K562 (cell line): ENCODE measurements at regions not wholly inside any gene's neighbourhood (a gene's known extent, or its start where the extent isn't known, plus 50 kb on each side); places are given as distances from the start of the nearest gene placed in this dataset.

Experiments
- ATAC-seq: fragments of 200-7000 bp; cut with Tn5 transposase; 3 replicates; pipeline ENCODE4 v1.9.1; 2020; ENCODE audit warnings: moderate library complexity
- BruUV-seq: library from RNA; stranded (reverse); fragments of 400-500 nt; replicated peaks from 2 replicates; lab custom pipeline; 2021; lab: Mats Ljungman, UMichigan
- CTCF ChIA-PET: fragments of 300-600 bp; formaldehyde crosslinking; extraction: SDS; loops from one replicate; lab custom pipeline; 2021; ENCODE audit warnings: low intra/inter-chr PET ratio; lab: Yijun Ruan, JAX
- POLR2A ChIA-PET: fragments of 300-600, 350-650 bp; sonication (Branson Sonifier 250); formaldehyde crosslinking; extraction: SDS; loops from one replicate; lab custom pipeline; 2021; ENCODE audit warnings: antibody characterized with exemption, inconsistent platforms; lab: Yijun Ruan, JAX
- DNase-seq, 4 experiments: peaks; one replicate each; pipeline versions ENCODE4 v3.0.0 to v3.0.0-alpha.2; 2011 to 2018; ENCODE audit warnings: low spot score in 3 of 4, mixed read lengths in 3 of 4; ENCODE audit errors: extremely low read depth in 1 of 4
- FAIRE-seq: peaks from 2 replicates; lab custom pipeline; 2011; peaks lifted over from hg19 to GRCh38; lab: Jason Lieb, UNC
- H2AFZ ChIP-seq: 2 replicates; pipeline ENCODE4 v1.6.0; 2011; ENCODE audit warnings: low read depth, low read length, control low read depth, inconsistent platforms
- H3K27ac ChIP-seq: fragments of 200-600 bp; 3 replicates; pipeline ENCODE4 v1.8.0; 2011; ENCODE audit warnings: low read depth, mild to moderate bottlenecking, control low read depth, inconsistent platforms, low read length, moderate library complexity, mixed read lengths; ENCODE audit errors: extremely low read depth
- H3K27me3 ChIP-seq, 2 experiments: fragments of 300-600 bp in 1 of 2; 2 replicates in 1 of 2; 3 replicates in 1 of 2; pipeline versions ENCODE4 v1.6.0 to v1.8.0; 2011; ENCODE audit warnings: inconsistent platforms in 2 of 2, low read length in 2 of 2, mild to moderate bottlenecking in 1 of 2, mixed read lengths in 1 of 2, moderate library complexity in 1 of 2; ENCODE audit not compliant: control insufficient read depth in 2 of 2, insufficient read depth in 2 of 2
- H3K36me3 ChIP-seq: fragments of 300-600 bp; 3 replicates; pipeline ENCODE4 v1.8.0; 2011; ENCODE audit warnings: mild to moderate bottlenecking, low read length, inconsistent platforms; ENCODE audit not compliant: control insufficient read depth, insufficient read depth
- H3K4me1 ChIP-seq, 2 experiments: fragments of 200-600 bp in 1 of 2; replicated peaks in 1 of 2; 2 replicates in 1 of 2; 3 replicates in 1 of 2; pipeline versions ENCODE4 v1.5.1 to v1.8.0; 2011; ENCODE audit warnings: inconsistent platforms in 2 of 2, low read length in 2 of 2, mild to moderate bottlenecking in 1 of 2, mixed read lengths in 1 of 2, moderate library complexity in 1 of 2; ENCODE audit not compliant: control insufficient read depth in 2 of 2, insufficient read depth in 2 of 2
- H3K4me2 ChIP-seq: 2 replicates; pipeline ENCODE4 v1.6.1; 2011; ENCODE audit warnings: low read length, control low read depth, inconsistent platforms, mixed read lengths; ENCODE audit not compliant: insufficient read depth
- H3K4me3 ChIP-seq: fragments of 200-600 bp; sonication (generic), shearing (Covaris generic); 2 replicates; pipeline ENCODE4 v1.5.1; 2016; ENCODE audit warnings: control low read depth, inconsistent platforms
- H3K79me2 ChIP-seq: fragments of 200-600 bp; 3 replicates; pipeline ENCODE4 v1.8.0; 2011; ENCODE audit warnings: low read length, inconsistent platforms; ENCODE audit not compliant: control insufficient read depth, insufficient read depth
- H3K9ac ChIP-seq, 2 experiments: 2 replicates each; pipeline versions ENCODE4 v1.6.0 to v1.6.1; 2011; ENCODE audit warnings: low read depth in 2 of 2, low read length in 2 of 2, control low read depth in 1 of 2, inconsistent platforms in 1 of 2, mild to moderate bottlenecking in 1 of 2, mixed read lengths in 1 of 2; ENCODE audit not compliant: insufficient read depth in 1 of 2
- H3K9me1 ChIP-seq: one replicate; pipeline ENCODE4 v1.6.0; 2011; ENCODE audit warnings: inconsistent platforms, mild to moderate bottlenecking, low read length, moderate library complexity; ENCODE audit not compliant: control insufficient read depth, insufficient read depth
- H3K9me3 ChIP-seq: replicated peaks from 2 replicates; pipeline ENCODE4 v1.5.1; 2011; ENCODE audit warnings: low read depth, low read length, inconsistent platforms; ENCODE audit not compliant: control insufficient read depth, insufficient read depth
- H4K20me1 ChIP-seq: replicated peaks from 2 replicates; pipeline ENCODE4 v1.6.1; 2011; ENCODE audit warnings: low read length, inconsistent platforms, mixed read lengths; ENCODE audit not compliant: control insufficient read depth, insufficient read depth
- BCL6 ChIP-seq: fragments of 250-450 bp; sonication (Bioruptor Pico); IDR thresholded peaks from 2 replicates; pipeline ENCODE4 v1.4.0; 2020
- C11orf30 ChIP-seq: fragments of 450-650 bp; IDR thresholded peaks from 2 replicates; pipeline ENCODE4 v1.6.1; 2016; ENCODE audit warnings: low read depth, mild to moderate bottlenecking
- NFIX ChIP-seq: fragments of 250-450 bp; sonication (Bioruptor Pico); IDR thresholded peaks from 2 replicates; pipeline ENCODE4 v1.4.0; 2020; ENCODE audit warnings: low read depth, mild to moderate bottlenecking, moderate library complexity
- ZKSCAN1 ChIP-seq: fragments of 150-350 bp; IDR thresholded peaks from 2 replicates; pipeline ENCODE4 v1.6.1; 2016; ENCODE audit warnings: low read depth, low read length
- ZNF316 ChIP-seq: fragments of 450-650 bp; IDR thresholded peaks from 2 replicates; pipeline ENCODE4 v1.6.1; 2016
- ZNF41 ChIP-seq: fragments of 250-450 bp; sonication (Bioruptor Pico); conservative IDR thresholded peaks from 2 replicates; pipeline ENCODE4 v1.4.0; 2020; ENCODE audit warnings: mild to moderate bottlenecking
- WGBS: fragments of 100-300 bp; shearing (Covaris generic); methylation state at CpG from one replicate; pipeline ENCODE4 v1.1.6; 2016; ENCODE audit warnings: low coverage, mixed read lengths; ENCODE audit not compliant: insufficient coverage; ENCODE audit errors: missing lambda C conversion rate; 5-methylcytosine and 5-hydroxymethylcytosine counted together
- in situ Hi-C: fragments of 300-500 bp; cut with MboI; formaldehyde crosslinking; loops from 4 replicates; pipeline ENCODE4 v1.15.0; 2018; ENCODE audit warnings: inconsistent platforms, mixed read lengths
- intact Hi-C: fragments of 100-400 bp; cut with micrococcal nuclease; formaldehyde crosslinking; loops from 2 replicates; pipeline ENCODE4 v1.14.2; 2022
- TF ChIP-seq, protein P1 (sequence below): fragments of 250-450 bp; sonication (Bioruptor Pico); IDR thresholded peaks from 2 replicates; pipeline ENCODE4 v1.8.0; 2022; ENCODE audit warnings: moderate library complexity, mild to moderate bottlenecking, inconsistent platforms

DNA sequence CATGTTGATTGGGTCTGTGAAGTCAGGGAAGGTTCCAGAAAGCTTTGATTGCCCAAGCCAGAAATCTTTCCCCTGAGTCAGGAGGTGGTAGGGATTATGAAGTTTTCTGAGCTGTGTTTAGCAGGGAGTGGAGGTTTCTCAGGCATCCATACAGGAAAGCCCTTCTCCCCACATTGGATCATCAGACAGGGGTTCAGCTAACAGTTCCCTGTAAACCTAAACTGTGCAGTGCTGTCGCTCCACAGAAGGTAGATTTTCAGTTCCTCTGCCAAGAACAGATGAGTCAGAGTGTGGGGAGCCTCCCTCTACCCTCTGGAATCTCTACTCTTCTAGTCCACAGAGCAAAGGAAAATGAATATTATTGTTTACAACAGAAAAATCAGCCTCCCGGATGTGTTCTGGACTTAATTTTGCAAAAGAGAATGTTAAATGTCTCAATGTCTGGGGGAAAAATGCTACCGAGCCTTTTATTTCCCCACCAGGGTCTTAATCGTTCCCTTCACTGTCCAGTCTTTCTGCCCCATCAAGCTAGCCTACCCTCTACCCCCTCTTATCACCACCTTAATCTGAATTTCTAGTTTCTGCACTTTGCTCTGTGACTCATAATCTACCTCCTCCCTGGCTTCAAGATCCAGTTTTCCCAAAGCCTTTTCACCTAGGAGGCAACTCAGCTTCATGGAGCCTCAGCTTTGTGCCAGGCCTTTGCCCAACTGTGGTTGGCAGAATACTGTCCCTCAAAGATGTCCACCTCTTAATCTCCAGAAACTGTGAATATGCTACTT, 355.6 kb downstream of the PRDM2 start:
- no peak for ATAC-seq
- no peak overlapping the region for H3K4me3 ChIP-seq
- 0% methylated on average over 4 of the region's 4 CpGs for WGBS

DNA sequence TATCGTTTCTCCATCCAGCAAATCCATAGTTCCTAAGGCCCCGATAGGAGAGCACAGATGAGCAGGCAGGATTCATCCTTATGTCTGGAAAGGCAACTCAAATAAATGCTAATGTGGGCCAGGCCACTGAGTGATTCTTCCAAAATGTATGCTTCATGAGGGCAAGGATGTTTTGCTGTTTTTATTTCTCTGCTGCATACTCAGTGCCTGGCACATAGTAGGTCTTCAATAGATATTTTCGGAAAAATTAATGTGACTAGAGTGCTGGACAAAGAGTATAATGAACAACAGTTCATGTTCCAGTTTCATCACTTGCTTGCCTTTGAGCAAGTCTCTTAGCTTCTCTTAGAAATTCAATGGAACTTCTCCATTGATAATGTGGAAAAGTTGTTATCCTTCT, 357.7 kb downstream of the PRDM2 start:
- no peak for ATAC-seq
- CTCF ChIA-PET: no interaction called here

More for the DNA sequence above, 355.6 kb downstream of the PRDM2 start:
- intact Hi-C loops: no loop called here
- Histone ChIP-seq H3K36me3 (no peaks in the 10 kb centered on the region), H3K9me1 (no peaks in the 10 kb centered on the region), H3K27me3 (peaks cover 0 to 7% of the 10 kb centered on the region in 2 experiments; a peak in 1 of 5 replicates), H3K4me2 (no peak overlapping the region), H3K9ac (no peak overlapping the region), H3K27ac (no peak overlapping the region), H4K20me1 (no peaks in the 10 kb centered on the region), H3K79me2 (no peaks in the 10 kb centered on the region), H3K4me1 (no peaks in the 10 kb centered on the region), H2AFZ (no peak overlapping the region), H3K9me3 (no peaks in the 10 kb centered on the region)
- no peak for DNase-seq
- BruUV-seq: no TSS peak
- TF ChIP-seq ZNF41 (no peak), NFIX (CRISPR knock-in tag) (no peak), BCL6 (CRISPR knock-in tag) (no peak), ZNF316 (no peak), C11orf30 (no peak)
- ChIA-PET CTCF (no interaction called here), POLR2A (no interaction called here)
- no peak for FAIRE-seq
- in situ Hi-C loops: no loop called here

More for the DNA sequence above, 357.7 kb downstream of the PRDM2 start:
- POLR2A ChIA-PET: interaction anchor here (0.7 kb wide), 1 partner anchor 1772 kb away, joined by 4 read pairs; no protein-coding TSS in a partner anchor
- H4K20me1 ChIP-seq: no peaks in the 10 kb centered on the region
- no peaks in the 10 kb centered on the region for H3K9me3 ChIP-seq
- TF ChIP-seq ZKSCAN1: peak; percentile 84
- TF ChIP-seq, protein P1, sequence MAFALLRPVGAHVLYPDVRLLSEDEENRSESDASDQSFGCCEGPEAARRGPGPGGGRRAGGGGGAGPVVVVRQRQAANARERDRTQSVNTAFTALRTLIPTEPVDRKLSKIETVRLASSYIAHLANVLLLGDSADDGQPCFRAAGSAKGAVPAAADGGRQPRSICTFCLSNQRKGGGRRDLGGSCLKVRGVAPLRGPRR (CRISPR knock-in tag): no peak
- H3K9ac ChIP-seq: no peak overlapping the region
- FAIRE-seq (no peak), DNase-seq (no peak)
- no peak overlapping the region for H3K4me3 ChIP-seq
- no peak overlapping the region for H2AFZ ChIP-seq
- no peaks in the 10 kb centered on the region for H3K36me3 ChIP-seq
- H3K79me2 ChIP-seq: no peaks in the 10 kb centered on the region
- no TSS peak for BruUV-seq
- intact Hi-C loops (no loop called here), in situ Hi-C loops (no loop called here)
- no peaks in the 10 kb centered on the region for H3K4me1 ChIP-seq
- no peaks in the 10 kb centered on the region for H3K9me1 ChIP-seq
- 0% methylated on average over 3 of the region's 3 CpGs for WGBS
- no peak overlapping the region for H3K4me2 ChIP-seq
- no peak overlapping the region for H3K27ac ChIP-seq
- peaks cover 0 to 12% of the 10 kb centered on the region in 2 experiments; a peak in 2 of 5 replicates for H3K27me3 ChIP-seq
